Fibroblast of lung (primary cell): ENCODE measurements at regions not wholly inside any gene's neighbourhood (a gene's known extent, or its start where the extent isn't known, plus 50 kb on each side); places are given as distances from the start of the nearest gene placed in this dataset.
A peak's percentile ranks its signal among the peaks of the same experiment; 100 is the strongest.

Source experiments
- DNase-seq, 2 donors: peaks; one replicate each; pipeline versions ENCODE4 v3.0.0 to v3.0.0-alpha.2; 2010; ENCODE audit warnings: low read depth in 2 of 2
- H2AFZ ChIP-seq: 2 replicates; pipeline ENCODE4 v1.5.1; 2012; ENCODE audit warnings: low read length, control low read depth, inconsistent platforms
- H3K27ac ChIP-seq: 2 replicates; pipeline ENCODE4 v1.5.1; 2011; ENCODE audit warnings: low read length, control low read depth; ENCODE audit not compliant: insufficient read depth
- H3K27me3 ChIP-seq: 2 replicates; pipeline ENCODE4 v1.5.1; 2011; ENCODE audit warnings: mild to moderate bottlenecking, low read length; ENCODE audit not compliant: control insufficient read depth, insufficient read depth
- H3K36me3 ChIP-seq: 2 replicates; pipeline ENCODE4 v1.5.1; 2011; ENCODE audit warnings: low read length; ENCODE audit not compliant: control insufficient read depth, insufficient read depth
- H3K4me1 ChIP-seq: 2 replicates; pipeline ENCODE4 v1.5.1; 2011; ENCODE audit warnings: low read length; ENCODE audit not compliant: control insufficient read depth, insufficient read depth; ENCODE audit errors: extremely low read depth
- H3K4me2 ChIP-seq: 2 replicates; pipeline ENCODE4 v1.5.1; 2011; ENCODE audit warnings: low read length, control low read depth; ENCODE audit not compliant: insufficient read depth; ENCODE audit errors: extremely low read depth
- H3K4me3 ChIP-seq, 4 experiments: fragments of 200-600 bp in 1 of 4; sonication (generic) in 1 of 4; replicated peaks in 1 of 4; 2 replicates each; pipeline ENCODE4 v1.5.1; 2011 to 2016; ENCODE audit warnings: low read length in 4 of 4, low read depth in 3 of 4, mild to moderate bottlenecking in 3 of 4, control low read depth in 2 of 4, inconsistent platforms in 1 of 4, mixed read lengths in 1 of 4; ENCODE audit not compliant: insufficient read depth in 1 of 4; ENCODE audit errors: control extremely low read depth in 1 of 4
- H3K79me2 ChIP-seq: 2 replicates; pipeline ENCODE4 v1.5.1; 2012; ENCODE audit warnings: mild to moderate bottlenecking, low read length, inconsistent platforms; ENCODE audit not compliant: control insufficient read depth, insufficient read depth
- H3K9ac ChIP-seq: 2 replicates; pipeline ENCODE4 v1.5.1; 2011; ENCODE audit warnings: mild to moderate bottlenecking, low read length, control low read depth; ENCODE audit not compliant: insufficient read depth
- H3K9me3 ChIP-seq: 2 replicates; pipeline ENCODE4 v1.5.1; 2012; ENCODE audit warnings: low read depth, low read length; ENCODE audit not compliant: control insufficient read depth, insufficient read depth
- H4K20me1 ChIP-seq: 2 replicates; pipeline ENCODE4 v1.5.1; 2011; ENCODE audit warnings: low read length; ENCODE audit not compliant: control insufficient read depth, insufficient read depth; ENCODE audit errors: extremely low read depth
- EZH2 ChIP-seq: IDR thresholded peaks from 2 replicates; pipeline ENCODE4 v1.5.1; 2012; ENCODE audit warnings: low read length, control low read depth, mild to moderate bottlenecking; ENCODE audit errors: missing control alignments
- TF ChIP-seq, protein P1 (sequence below), 2 donors: IDR thresholded peaks in 1 of 2; conservative IDR thresholded peaks in 1 of 2; 1 replicate in 1 of 2; 2 replicates in 1 of 2; pipeline ENCODE4 v1.5.1; 2011 to 2012; ENCODE audit warnings: low read length in 2 of 2, control low read depth in 1 of 2, inconsistent platforms in 1 of 2, low read depth in 1 of 2, mild to moderate bottlenecking in 1 of 2

GRCh38 chr2:57296795-57297517 lies 749.6 kb upstream of the VRK2 start:
- Histone ChIP-seq H3K9ac (no peak overlapping the region), H3K9me3 (no peaks in the 10 kb centered on the region), H3K27ac (no peak overlapping the region), H2AFZ (no peak overlapping the region), H3K4me2 (no peak overlapping the region), H3K27me3 (no peaks in the 10 kb centered on the region), H4K20me1 (no peaks in the 10 kb centered on the region), H3K79me2 (no peaks in the 10 kb centered on the region), H3K36me3 (no peaks in the 10 kb centered on the region), H3K4me1 (no peaks in the 10 kb centered on the region), H3K4me3 (no peak overlapping the region)
- TF ChIP-seq, protein P1, sequence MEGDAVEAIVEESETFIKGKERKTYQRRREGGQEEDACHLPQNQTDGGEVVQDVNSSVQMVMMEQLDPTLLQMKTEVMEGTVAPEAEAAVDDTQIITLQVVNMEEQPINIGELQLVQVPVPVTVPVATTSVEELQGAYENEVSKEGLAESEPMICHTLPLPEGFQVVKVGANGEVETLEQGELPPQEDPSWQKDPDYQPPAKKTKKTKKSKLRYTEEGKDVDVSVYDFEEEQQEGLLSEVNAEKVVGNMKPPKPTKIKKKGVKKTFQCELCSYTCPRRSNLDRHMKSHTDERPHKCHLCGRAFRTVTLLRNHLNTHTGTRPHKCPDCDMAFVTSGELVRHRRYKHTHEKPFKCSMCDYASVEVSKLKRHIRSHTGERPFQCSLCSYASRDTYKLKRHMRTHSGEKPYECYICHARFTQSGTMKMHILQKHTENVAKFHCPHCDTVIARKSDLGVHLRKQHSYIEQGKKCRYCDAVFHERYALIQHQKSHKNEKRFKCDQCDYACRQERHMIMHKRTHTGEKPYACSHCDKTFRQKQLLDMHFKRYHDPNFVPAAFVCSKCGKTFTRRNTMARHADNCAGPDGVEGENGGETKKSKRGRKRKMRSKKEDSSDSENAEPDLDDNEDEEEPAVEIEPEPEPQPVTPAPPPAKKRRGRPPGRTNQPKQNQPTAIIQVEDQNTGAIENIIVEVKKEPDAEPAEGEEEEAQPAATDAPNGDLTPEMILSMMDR (conservative IDR thresholded peaks at IDR 0.05 in 1 of 2, IDR thresholded peaks at IDR 0.05 in 1 of 2; ENCODE audit: low read depth in 1 of 2, low read length in 2 of 2) = no peak
- no peak for TF ChIP-seq EZH2
- DNase-seq = peak in 1 of 2 donors; percentile 18

DNA sequence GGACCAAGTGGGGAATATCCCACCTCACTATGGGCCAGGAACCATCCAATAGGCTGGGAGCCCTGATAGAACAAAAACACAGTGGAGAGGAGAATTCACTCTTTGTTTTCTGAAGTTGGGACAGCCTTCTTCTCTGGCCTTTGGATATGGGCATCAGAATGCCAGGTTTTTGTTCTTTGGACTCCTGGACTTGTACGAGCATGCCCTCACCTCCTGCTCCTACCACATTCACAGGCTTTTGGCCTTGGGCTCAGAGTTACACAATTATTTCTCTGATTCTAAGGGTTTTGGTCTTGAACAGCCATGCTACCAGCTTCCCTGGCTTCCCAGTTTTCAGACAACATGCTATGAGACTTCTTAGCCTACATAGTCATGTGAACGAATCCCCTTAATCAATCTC lies 732.9 kb upstream of the VRK2 start:
- no peak for TF ChIP-seq EZH2
- TF ChIP-seq, protein P1 (conservative IDR thresholded peaks at IDR 0.05 in 1 of 2, IDR thresholded peaks at IDR 0.05 in 1 of 2; ENCODE audit: low read depth in 1 of 2, low read length in 2 of 2) = no peak
- no peak overlapping the region for H3K4me3 ChIP-seq

DNA sequence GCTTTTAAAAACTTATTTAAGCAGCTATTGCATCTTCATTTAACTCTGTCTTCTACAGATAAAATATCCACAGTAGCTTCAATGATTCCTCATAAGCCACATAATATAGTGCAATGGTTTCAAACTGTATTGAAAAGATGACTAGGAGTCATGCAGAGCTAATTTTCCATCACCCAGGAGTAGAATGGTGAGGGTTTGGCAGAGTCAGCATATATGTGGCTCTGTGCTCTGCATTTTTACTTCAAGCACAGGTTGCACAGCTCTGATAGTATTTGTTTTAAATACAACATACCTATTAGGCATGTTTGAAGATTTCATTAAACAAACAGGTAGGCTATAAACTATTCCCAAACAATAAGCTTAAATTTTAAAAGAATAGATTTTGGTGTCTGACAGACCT lies 731.9 kb upstream of the VRK2 start:
- no peaks in the 10 kb centered on the region for H4K20me1 ChIP-seq
- no peak overlapping the region for H3K4me2 ChIP-seq
- no peak overlapping the region for H2AFZ ChIP-seq
- H3K4me1 ChIP-seq = no peaks in the 10 kb centered on the region
- no peaks in the 10 kb centered on the region for H3K36me3 ChIP-seq
- no peak overlapping the region for H3K9ac ChIP-seq
- no peaks in the 10 kb centered on the region for H3K27me3 ChIP-seq
- H3K27ac ChIP-seq = no peak overlapping the region
- DNase-seq = no peak
- H3K79me2 ChIP-seq = no peaks in the 10 kb centered on the region
- H3K9me3 ChIP-seq = no peaks in the 10 kb centered on the region
- no peak overlapping the region for H3K4me3 ChIP-seq
- no peak for TF ChIP-seq EZH2
- TF ChIP-seq, protein P1 (conservative IDR thresholded peaks at IDR 0.05 in 1 of 2, IDR thresholded peaks at IDR 0.05 in 1 of 2; ENCODE audit: low read depth in 1 of 2, low read length in 2 of 2) = no peak

More for the DNA sequence above, 732.9 kb upstream of the VRK2 start:
- H3K27me3 ChIP-seq = no peaks in the 10 kb centered on the region
- no peaks in the 10 kb centered on the region for H3K36me3 ChIP-seq
- DNase-seq = no peak
- no peaks in the 10 kb centered on the region for H4K20me1 ChIP-seq
- no peak overlapping the region for H2AFZ ChIP-seq
- H3K9me3 ChIP-seq = no peaks in the 10 kb centered on the region
- H3K79me2 ChIP-seq = no peaks in the 10 kb centered on the region
- no peak overlapping the region for H3K9ac ChIP-seq
- no peak overlapping the region for H3K4me2 ChIP-seq
- H3K27ac ChIP-seq = no peak overlapping the region
- no peaks in the 10 kb centered on the region for H3K4me1 ChIP-seq
